ENCODE measurements at regions not wholly inside any gene's neighbourhood (a gene's known extent, or its start where the extent isn't known, plus 50 kb on each side); places are given as distances from the start of the nearest gene placed in this dataset.

GRCh38 chr20:57964011-57964862 is 254.4 kb upstream of the PMEPA1 start:
- DNase-seq = no peak

DNA sequence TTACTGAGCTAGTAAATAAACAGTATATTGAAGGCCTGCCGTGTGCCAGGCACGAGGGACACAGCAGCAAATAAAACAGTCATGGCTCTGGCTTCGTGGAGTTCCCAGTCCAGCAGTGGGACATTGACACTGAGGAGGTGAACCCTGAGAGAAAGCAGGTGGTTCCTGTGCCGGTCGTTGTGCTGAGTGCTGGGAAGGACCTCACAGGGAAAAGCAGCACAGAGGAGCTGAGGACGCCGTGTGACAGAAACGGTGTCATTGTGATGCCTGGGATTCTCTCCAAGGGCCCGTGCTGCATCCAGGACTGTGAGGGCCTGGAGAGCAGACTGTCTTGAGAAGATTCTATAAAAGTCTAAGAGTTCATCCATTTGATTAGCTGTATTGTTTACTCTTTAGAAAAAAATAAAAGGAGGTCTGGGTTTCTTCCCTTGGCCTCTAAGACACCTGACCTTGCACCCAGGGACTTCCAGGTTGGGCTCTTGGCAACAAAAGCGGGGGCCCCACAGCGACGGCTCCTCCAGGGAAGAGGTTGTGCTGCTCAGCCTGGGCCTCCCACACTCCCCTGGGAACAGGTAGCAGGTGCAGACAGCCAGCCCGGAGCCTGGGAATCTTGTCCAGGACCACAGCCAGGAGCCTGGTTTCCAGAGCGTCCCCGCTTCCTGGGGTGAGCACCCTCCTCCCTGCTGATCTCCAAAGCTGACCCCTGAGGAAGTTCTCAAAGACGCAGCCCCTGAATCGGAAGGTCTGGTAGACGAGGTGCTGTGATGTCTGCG is 251.2 kb upstream of the PMEPA1 start:
- no peak for DNase-seq

- no peak for DNase-seq
These were observed 249.8 kb upstream of the PMEPA1 start for GRCh38 chr20:57959589-57959988.

- DNase-seq = no peak
These were observed 249.2 kb upstream of the PMEPA1 start for GRCh38 chr20:57959018-57959417.

DNA sequence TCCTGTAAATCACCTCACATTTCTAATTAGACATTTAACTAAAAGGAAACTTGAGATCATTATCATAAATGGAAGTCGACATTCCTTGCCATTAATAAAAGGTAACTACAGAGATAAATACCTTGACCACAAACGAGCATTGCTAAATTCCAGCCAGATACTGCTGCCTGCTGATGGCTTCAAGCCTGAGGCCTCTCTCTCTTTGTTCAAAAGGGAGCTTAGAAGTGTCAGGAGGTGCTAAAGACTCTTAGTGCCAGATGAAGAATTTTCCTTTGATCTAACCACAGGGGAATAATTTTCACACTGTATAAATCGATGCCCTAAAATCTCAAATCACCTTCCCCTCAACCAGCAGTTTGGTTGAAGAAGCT is 248.2 kb upstream of the PMEPA1 start:
- DNase-seq = no peak

- no peak for DNase-seq
These were observed 247.7 kb upstream of the PMEPA1 start for GRCh38 chr20:57957411-57958049.

DNA sequence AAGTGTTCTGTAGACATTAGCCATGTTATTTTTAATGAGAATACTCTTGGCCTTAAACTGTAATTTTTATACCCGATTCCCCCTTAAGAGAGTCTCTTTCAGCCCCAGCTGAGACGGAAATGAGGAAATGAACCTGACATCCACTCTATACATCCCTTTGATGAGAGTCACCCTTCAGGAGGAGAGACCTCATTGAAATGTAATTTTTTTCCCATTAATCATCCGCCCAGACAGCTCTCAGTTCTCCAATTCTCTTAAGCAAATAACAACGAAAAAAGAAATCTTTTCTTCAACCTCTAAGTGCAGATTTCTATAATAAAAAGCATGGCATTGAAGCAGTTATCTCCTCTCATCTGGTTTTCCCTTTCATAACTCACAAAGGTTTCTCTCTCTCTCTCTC is 243.8 kb upstream of the PMEPA1 start:
- no peak for DNase-seq

- DNase-seq = no peak
These were observed 242.3 kb upstream of the PMEPA1 start for GRCh38 chr20:57952136-57952535.

- DNase-seq = no peak
These were observed 241.7 kb upstream of the PMEPA1 start for GRCh38 chr20:57951549-57951948.

GRCh38 chr20:57950764-57951485 is 241.1 kb upstream of the PMEPA1 start:
- no peak for DNase-seq

DNA sequence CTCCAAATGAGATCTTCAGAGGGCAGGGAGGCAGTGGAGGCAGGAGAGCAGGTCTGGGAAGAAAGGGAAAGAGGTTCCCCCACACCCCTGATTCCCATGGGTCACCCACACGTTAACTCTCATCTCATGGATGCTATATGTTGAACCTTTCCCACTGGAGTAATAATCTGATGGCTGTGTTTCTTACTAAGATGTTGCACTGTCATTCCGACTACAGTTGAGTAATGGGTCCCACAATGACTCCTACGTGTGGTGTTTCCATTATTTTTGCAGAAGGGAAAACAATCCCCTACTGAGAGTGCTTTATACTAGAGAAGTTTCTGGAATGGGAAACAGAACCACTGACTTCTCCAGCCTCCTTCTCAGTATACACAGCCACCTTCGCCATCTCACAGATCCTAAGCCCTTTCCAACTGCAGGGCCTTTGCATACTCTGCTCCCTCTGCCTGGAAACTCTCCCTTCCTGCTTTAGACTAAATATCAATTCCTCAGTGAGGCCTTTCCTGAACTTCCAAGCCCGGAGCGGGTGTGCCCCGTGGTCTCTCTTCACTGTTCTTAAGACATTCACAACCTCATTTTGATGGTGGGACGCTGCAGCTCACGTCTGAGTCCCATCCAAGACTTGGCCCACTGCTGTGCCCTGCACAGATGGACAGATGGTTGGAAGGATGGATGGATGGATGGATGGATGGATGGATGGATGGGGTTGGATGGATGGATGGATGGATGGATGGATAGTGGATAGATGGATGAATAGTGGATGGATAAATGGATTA is 238.6 kb upstream of the PMEPA1 start:
- no peak for DNase-seq

DNA sequence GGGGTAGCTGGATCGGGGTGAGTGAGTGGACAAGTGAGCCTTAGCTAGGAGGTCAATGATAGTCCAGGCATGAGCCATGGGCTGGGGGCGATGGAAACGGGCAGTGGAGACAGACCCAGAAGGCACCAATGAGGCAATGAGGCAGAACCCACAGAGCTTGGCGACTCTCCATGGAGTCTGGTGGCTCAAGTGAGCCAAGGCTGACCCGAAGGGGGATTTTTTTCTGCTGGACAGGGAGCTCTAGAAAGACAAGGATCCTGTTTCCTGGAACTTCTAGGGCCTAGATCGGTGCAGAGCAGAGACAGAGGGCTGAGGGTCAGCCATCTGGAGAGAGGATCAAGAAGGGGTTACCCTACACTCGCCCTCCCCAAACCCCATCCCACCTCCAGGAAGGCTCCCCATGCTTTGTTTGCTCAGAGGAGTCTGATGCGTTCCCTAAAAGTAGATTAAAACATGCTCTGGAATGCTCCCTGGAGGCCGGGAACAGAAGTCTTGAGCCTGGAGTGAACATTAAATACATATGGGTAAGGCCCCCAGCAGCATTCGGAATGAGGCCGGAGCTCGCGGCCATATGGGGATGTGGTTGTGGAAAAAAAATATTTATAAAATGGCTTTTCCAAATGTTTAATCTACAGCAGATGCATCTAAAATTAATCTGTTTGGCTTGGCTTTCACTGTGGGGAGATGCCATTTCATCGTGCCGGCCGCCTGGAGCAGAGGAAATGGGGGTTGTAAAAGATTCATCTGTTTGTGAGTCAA is 237.8 kb upstream of the PMEPA1 start:
- no peak for DNase-seq

DNA sequence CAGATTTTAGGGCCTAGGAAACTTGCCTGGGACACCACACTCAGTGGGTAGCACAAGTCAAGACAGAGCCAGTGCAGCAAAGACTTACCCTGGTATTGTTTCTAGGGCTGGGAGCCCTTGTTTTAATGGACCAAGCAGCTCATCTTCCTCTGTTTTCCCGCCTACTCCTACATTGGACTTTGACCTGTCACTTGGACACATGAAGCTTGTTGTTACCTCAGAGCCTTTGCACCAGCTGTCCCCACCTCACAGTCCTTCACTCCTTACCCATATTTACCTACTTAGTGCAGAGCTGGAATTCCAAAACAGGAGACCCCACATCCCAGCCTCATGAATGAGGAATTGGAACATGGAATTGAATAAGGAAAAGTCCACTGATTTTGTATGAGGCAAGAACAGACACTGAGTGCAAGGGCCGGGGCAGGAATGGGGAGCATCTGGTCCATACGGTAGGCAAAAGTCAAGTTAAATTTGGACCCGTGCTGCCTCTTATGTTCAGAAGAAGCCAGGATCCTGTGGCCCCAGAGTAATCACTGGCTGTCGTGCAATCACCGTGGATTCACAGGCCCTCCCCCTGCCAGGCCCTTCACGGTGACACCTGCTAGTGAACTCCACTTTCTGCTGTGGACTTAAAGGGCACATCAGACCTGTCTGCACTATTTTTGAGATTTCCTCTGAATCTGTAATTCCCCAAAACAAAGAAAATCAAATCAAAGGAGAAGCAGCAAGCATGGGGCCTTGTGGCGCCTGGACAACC is 236.9 kb upstream of the PMEPA1 start:
- DNase-seq = no peak

DNA sequence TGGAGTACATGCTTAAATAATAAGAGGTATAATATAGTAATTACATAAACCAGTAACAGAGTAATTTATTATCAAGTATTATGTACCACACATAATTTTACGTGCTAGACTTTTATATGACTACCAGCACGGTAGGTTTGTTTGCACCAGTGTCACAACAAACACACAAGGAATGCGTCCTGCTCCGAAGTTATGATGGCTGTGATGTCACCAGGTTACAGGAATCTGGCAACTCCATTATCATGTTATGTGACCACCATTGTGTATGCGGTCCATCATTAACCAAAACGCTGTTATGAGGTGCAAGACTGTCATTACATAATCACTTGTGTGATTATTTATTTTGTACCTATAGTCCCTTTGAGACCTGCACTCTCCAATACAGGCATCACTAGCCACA is 235.2 kb upstream of the PMEPA1 start:
- no peak for DNase-seq

DNA sequence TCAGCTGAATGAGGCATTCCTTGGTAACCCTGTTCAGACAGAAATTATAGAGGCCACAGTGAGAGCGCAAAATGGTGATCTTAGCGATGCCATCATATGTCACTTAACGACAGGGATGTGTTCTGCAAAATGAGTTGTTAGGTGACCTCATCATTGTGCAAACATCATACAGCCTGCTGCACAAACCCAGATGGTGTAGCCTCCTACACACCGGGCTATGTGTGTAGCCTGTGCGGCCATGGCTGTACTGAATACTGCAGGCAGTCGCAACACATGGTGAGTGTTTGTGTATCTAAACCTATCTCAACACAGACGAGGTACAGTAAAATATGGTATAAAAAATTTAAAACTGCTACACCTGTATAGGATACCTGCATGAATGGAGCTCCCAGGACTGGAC is 234.1 kb upstream of the PMEPA1 start:
- no peak for DNase-seq

DNA sequence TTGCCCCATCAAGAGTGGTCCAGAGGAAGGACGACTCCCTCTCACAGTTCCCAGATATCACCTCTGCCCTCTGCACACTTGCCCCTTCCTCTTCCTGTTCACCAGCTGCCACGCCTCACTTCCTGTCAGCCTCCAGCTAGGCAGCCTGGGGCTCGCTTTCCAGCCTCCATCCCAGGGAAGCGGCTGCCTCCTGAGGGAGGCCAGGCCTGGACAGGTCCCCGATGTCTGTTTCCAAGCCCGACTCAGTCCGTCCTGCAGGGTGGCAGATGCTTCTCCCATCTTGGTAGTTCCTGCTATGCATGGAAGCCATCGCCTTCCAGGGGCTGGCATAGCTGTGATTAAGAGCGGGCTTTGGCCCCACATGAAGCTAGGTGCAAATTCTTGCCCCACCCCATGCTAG is 233.5 kb upstream of the PMEPA1 start:
- DNase-seq = no peak

DNA sequence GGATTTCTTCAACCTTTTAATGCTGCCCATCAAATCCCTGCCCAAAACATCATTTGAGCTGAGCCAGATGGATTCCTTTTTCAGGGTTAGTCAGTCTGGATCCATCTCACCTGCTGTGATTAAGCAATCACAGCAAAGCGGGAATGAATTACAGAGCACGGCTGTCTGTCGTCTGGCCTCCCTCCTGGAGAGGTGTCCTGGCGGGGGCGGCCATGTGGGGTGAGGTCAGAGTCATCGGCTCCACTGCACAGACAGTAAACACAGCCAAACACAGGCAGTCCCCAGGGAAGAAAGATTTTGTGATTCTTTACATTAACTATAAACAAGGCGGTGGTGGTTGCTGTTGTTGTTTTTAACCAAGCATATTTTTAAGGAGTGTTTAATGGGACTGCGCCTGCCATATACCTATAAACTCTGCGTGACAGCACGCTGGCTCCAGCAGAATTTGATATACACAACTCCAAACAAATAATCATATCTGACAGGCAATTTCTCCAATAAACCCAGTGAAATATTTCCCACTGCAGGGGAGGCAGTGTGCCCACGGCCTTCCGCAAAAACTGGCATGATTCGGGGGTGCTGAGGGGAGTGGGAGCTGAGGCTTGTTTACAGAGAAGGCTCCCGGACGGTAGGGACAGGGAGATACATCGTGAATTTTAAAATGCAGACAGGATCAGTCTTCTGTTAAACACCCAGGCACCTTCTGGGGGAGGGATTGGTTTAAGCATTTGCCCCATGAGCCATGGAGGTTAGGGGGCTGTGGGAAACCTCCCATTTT is 232.0 kb upstream of the PMEPA1 start:
- no peak for DNase-seq

DNA sequence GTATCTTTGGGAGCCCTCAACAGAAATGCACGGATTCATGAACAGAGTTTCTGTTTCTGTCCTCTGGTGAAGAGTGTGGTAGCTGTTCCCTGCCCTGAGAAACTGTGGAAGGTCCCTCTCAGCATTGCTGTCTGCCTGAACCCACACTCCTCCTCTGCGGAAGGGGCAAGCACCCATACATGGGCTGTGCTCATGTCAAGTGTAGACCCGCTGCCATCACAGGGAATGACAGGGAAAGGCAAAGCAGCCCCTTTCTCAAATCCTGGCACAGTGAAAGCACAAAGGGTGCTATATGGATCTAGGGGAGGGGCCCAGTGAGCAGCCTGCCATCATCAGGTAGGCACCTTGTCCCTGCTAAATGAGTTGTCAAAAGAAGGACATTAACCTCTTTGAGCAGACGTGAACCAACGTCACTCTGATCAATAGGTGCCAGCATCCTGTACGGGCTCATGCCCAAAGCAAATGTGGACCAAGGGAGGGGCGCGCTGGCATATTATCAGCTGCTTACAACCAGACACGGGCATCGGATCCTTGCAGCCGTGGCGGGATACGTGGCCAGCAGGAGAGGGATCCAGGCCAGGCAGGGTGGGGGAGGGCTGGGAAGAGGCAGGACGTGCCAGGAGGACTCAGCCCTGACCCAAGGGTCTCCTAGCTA is 231.2 kb upstream of the PMEPA1 start:
- DNase-seq = no peak

DNA sequence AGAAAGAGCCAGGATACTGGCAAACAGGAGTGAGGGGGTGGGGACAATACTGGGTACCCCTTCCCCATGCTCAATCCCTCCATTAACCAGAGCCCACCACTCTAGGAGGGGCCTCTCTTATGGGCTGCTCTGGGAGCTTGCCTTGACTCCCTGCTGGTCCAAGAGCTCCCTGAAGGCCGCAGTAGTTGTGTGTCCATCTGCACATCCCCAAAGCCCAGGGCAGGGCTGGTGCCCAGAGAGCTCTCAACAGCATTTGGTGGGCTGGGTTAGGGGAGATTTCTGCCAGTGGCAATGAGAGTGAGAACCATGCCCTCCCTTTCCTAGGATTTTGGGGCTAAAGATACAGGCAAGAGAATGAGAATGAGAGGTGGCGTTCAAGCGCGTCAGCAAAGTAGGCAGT is 230.6 kb upstream of the PMEPA1 start:
- no peak for DNase-seq

- DNase-seq = no peak
These were observed 229.7 kb upstream of the PMEPA1 start for GRCh38 chr20:57939499-57939898.
